Activated naive CD4-positive, alpha-beta T cell treated with anti-CD3 and anti-CD28 coated beads, Interleukin-2, amount 10 ng/mL, durations not matched to agents 7 days and 5 days (primary cell): ENCODE measurements at regions not wholly inside any gene's neighbourhood (a gene's known extent, or its start where the extent isn't known, plus 50 kb on each side); places are given as distances from the start of the nearest gene placed in this dataset.
"Not testable (repeated sequence)": the region's sequence is repeated elsewhere in the genome, so short reads cannot be mapped to it uniquely, and the experiment has no call there.

Experiments
- CTCF ChIA-PET: fragments of 350-600 bp; sonication (Branson Sonifier 250); formaldehyde crosslinking; loops from one replicate; lab custom pipeline; 2021; ENCODE audit warnings: antibody characterized with exemption; lab: Charles Lee
- DNase-seq: peaks from one replicate; pipeline ENCODE4 v3.0.0-alpha.2; 2020
- H3K27ac Mint-ChIP-seq: one replicate; pipeline ENCODE4 v1.8.0; 2021; ENCODE audit warnings: mild to moderate bottlenecking, moderate library complexity, mixed read lengths
- H3K27me3 Mint-ChIP-seq: one replicate; pipeline ENCODE4 v1.8.0; 2021; ENCODE audit warnings: mild to moderate bottlenecking, mixed read lengths
- H3K36me3 Mint-ChIP-seq: one replicate; pipeline ENCODE4 v1.8.0; 2021; ENCODE audit warnings: mixed read lengths
- H3K4me1 Mint-ChIP-seq: one replicate; pipeline ENCODE4 v1.8.0; 2021; ENCODE audit warnings: mixed read lengths
- H3K4me3 Mint-ChIP-seq: one replicate; pipeline ENCODE4 v1.8.0; 2021; ENCODE audit warnings: mild to moderate bottlenecking, moderate library complexity, mixed read lengths
- H3K9me3 Mint-ChIP-seq: one replicate; pipeline ENCODE4 v1.8.0; 2021; ENCODE audit warnings: mixed read lengths

DNA sequence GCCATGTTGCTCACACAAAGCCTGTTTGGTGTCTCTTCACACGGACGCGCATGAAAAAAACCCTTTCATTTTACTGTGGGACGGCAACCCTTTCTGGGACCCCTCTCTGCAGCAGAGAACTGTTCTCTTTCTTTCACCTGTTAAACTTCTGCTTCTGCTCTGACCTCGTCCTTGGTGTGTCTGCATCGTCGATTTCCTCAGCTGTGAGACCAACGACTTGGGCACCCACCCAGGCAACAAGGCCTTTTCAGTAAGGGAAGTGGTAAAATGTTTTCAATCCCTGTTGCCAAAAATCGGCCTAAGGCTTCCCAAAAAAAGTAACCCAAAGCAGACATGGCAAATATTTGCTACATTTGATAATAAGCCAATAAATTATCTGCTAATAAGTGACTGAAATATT, 515.3 kb downstream of the IRS2 start:
- Mint-ChIP-seq H3K27ac (no peak overlapping the region), H3K27me3 (no peaks in the 10 kb centered on the region), H3K4me1 (no peaks in the 10 kb centered on the region), H3K36me3 (no peaks in the 10 kb centered on the region), H3K9me3 (no peaks in the 10 kb centered on the region), H3K4me3 (no peak overlapping the region)
- DNase-seq = no peak
- CTCF ChIA-PET = no interaction called here

DNA sequence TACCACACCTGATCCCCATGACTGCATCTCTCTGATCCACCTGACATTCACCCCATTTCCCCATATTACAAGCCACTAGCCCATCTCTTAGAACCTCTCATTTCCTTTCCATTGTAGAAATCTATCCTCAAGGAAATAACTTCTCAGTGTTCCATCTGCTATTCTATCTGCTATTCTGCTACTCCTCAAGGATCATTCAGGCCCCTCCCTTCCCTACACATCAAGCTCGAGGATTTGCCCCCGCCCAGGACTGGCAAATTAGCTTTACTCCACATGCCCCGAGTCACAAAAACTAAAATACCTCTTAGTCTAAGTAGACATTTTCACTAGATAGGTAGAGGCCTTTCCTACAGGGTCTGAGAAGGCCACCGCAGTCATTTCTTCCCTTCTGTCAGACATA, 517.0 kb downstream of the IRS2 start:
- CTCF ChIA-PET = not testable (repeated sequence)

DNA sequence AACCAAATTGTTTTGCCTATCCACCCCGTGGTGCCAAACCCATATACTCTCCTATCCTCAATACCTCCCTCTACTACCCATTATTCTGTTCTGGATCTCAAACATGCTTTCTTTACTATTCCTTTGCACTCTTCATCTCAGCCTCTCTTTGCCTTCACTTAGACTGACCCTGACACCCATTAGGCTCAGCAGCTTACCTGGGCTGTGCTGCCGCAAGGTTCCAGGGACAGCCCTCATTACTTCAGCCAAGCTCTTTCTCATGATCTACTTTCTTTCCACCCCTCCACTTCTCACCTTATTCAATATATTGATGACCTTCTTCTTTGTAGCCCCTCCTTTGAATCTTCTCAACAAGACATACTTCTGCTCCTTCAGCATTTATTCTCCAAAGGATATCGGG, 517.9 kb downstream of the IRS2 start:
- H3K9me3 Mint-ChIP-seq, H3K4me3 Mint-ChIP-seq, CTCF ChIA-PET, H3K27me3 Mint-ChIP-seq, H3K4me1 Mint-ChIP-seq, DNase-seq, H3K27ac Mint-ChIP-seq, H3K36me3 Mint-ChIP-seq: not testable (repeated sequence)

More for the DNA sequence above, 517.0 kb downstream of the IRS2 start:
- not testable (repeated sequence) for H3K27ac Mint-ChIP-seq, H3K9me3 Mint-ChIP-seq, H3K4me1 Mint-ChIP-seq, H3K4me3 Mint-ChIP-seq, DNase-seq, H3K27me3 Mint-ChIP-seq, H3K36me3 Mint-ChIP-seq

DNA sequence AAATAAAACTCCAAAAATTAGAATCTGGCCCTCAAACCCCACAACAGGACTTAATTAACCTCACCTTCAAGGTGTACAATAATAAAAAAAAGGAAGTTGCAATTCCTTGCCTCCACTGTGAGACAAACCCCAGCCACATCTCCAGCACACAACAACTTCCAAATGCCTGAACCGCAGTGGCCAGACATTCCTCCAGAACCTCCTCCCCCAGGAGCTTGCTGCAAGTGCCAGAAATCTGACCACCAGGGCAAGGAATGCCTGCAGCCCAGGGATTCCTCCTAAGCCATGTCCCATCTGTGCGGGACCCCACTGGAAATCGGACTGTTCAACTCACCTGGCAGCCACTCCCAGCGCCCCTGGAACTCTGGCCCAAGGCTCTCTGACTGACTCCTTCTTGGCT, 519.0 kb downstream of the IRS2 start:
- H3K36me3 Mint-ChIP-seq, CTCF ChIA-PET, H3K4me1 Mint-ChIP-seq, DNase-seq, H3K27ac Mint-ChIP-seq, H3K4me3 Mint-ChIP-seq, H3K9me3 Mint-ChIP-seq, H3K27me3 Mint-ChIP-seq: not testable (repeated sequence)

DNA sequence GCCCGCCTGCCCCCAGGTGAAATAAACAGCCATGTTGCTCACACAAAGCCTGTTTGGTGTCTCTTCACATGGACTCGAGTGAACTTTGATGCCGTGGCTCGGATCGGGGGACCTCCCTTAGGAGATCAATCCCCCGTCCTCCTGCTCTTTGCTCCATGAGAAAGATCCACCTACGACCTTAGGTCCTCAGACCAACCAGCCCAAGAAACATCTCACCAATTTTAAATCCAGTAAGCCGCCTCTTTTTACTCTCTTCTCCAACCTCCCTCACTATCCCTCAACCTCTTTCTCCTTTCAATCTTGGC, 521.0 kb downstream of the IRS2 start:
- CTCF ChIA-PET, H3K4me3 Mint-ChIP-seq, DNase-seq, H3K4me1 Mint-ChIP-seq, H3K27me3 Mint-ChIP-seq, H3K9me3 Mint-ChIP-seq, H3K36me3 Mint-ChIP-seq, H3K27ac Mint-ChIP-seq: not testable (repeated sequence)

DNA sequence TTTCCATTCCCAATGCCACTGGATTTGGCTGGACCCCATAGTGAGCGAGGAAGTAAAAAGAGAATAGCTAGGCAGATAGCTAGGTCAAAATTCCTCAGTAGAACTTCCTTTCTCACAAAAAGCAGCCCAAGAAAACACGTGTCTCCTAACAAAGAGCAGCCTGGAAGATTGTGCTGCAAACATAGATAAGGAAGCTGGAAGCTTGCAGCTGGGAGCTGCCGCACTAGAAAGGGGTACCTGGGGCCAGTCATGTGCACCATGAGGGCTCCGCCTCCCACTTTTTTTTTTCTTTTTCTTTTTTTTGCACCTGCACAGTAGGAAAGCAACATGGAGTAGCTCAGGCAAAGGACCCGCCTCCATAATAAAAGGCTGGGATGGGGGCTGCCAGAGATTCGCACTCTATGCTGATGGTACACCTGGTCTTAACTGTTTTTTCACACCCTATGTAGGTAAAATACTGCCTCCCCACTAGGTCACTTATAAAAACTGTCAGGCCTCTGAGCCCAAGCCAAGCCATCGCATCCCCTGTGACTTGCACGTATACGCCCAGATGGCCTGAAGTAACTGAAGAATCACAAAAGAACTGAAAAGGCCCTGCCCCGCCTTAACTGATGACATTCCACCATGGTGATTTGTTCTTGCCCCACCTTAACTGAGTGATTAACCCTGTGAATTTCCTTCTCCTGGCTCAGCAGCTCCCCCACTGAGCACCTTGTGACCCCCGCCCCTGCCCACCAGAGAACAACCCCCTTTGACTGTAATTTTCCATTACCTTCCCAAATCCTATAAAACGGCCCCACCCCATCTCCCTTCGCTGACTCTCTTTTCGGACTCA, 521.6 kb downstream of the IRS2 start:
- H3K27me3 Mint-ChIP-seq, H3K4me1 Mint-ChIP-seq, CTCF ChIA-PET: not testable (repeated sequence)

DNA sequence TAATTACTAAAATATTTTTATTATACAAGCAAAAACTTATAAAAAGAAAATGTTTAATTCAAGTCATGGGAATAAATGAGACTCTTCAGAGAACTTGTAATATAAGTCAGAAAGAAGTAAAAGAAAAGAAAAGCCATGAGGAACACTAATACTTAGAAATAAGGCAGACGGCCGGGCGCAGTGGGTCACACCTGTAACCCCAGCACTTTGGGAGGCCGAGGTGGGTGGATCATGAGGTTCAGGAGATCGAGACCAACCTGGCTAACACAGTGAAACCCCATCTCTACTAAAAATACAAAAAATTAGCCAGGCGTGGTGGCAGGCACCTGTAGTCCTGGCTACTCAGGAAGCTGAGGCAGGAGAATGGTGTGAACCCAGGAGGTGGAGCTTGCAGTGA, 528.6 kb downstream of the IRS2 start:
- H3K9me3 Mint-ChIP-seq, H3K36me3 Mint-ChIP-seq, H3K4me1 Mint-ChIP-seq, CTCF ChIA-PET, DNase-seq, H3K27ac Mint-ChIP-seq, H3K4me3 Mint-ChIP-seq, H3K27me3 Mint-ChIP-seq: not testable (repeated sequence)

More for the DNA sequence above, 521.6 kb downstream of the IRS2 start:
- not testable (repeated sequence) for H3K27ac Mint-ChIP-seq, H3K9me3 Mint-ChIP-seq, H3K36me3 Mint-ChIP-seq, DNase-seq, H3K4me3 Mint-ChIP-seq
